ENCODE measurements at regions not wholly inside any gene's neighbourhood (a gene's known extent, or its start where the extent isn't known, plus 50 kb on each side); places are given as distances from the start of the nearest gene placed in this dataset.

DNA sequence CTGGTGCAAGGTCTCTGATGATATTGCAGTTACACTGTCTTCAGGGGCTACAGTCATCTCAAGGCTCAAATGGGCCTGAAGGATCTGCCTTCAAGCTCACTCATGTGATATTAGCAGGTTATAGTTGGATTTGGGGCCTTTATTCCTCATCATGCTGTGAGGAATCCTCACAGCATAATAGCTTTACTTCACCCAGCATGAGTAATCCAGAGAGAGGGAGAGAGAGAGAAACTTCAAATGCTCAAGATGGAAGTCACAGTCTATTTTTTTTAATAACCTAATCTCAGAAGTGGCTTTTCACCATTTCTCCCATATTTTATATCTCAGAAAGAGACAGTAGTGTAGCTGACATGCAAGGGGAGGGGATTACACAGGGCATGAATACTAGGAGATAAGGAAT lies 658.7 kb downstream of the EPHA4 start:
- in situ Hi-C loops (cut with MboI; ENCODE audit: low sequenced_read_pairs) = no loop called here

DNA sequence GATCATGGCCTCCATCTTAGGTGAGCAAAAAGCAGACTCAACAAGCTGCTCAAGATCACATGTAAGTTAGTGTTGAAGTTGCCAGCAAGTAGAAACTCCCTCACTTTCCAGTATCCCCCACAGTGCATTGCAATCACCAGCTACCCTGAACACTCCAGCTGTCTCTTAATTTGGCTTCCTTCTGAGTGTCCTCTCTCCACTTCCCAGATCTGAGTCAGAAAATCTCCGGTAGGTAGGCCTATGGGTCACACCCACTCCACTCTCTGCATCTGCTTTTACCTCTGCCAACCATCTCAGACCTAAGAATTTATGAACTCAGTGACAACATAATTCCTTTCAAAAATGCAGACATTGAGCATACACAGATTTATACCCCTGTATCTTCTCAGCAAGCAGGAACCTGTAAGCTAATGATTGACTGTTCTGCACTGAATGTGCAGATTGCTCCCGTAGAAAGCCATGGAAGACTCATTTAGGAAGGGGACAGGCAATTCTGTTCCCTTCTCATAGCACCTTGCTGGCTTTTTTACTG lies 656.9 kb downstream of the EPHA4 start:
- in situ Hi-C loops (cut with MboI; ENCODE audit: low sequenced_read_pairs) = no loop called here

GRCh38 chr2:220916931-220917330 lies 655.2 kb downstream of the EPHA4 start:
- in situ Hi-C loops (cut with MboI; ENCODE audit: low sequenced_read_pairs) = no loop called here

- in situ Hi-C loops (cut with MboI; ENCODE audit: low sequenced_read_pairs) = no loop called here
These were observed 641.6 kb downstream of the EPHA4 start for GRCh38 chr2:220930271-220931076.

DNA sequence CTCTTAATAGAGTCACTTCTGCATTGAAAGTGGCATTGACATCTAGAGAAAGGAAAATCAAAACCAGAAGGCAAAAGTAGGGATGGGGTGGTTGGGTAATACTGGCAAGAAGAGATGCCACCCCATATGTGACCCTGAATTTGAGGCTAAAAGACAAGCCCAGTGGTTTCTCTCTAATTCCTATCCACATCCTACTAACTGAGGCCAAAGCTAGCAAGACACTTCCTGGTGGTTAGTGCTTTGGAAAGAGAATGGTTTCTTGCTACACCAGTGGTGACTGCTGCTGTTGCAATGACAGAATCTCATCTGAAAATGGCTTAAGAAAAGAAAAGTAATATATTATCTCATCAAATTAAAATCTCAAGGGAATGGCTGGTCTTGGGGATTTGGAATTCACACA lies 640.6 kb downstream of the EPHA4 start:
- in situ Hi-C loops (cut with MboI; ENCODE audit: low sequenced_read_pairs) = no loop called here

GRCh38 chr2:220932041-220932440 lies 640.1 kb downstream of the EPHA4 start:
- in situ Hi-C loops (cut with MboI; ENCODE audit: low sequenced_read_pairs) = no loop called here

DNA sequence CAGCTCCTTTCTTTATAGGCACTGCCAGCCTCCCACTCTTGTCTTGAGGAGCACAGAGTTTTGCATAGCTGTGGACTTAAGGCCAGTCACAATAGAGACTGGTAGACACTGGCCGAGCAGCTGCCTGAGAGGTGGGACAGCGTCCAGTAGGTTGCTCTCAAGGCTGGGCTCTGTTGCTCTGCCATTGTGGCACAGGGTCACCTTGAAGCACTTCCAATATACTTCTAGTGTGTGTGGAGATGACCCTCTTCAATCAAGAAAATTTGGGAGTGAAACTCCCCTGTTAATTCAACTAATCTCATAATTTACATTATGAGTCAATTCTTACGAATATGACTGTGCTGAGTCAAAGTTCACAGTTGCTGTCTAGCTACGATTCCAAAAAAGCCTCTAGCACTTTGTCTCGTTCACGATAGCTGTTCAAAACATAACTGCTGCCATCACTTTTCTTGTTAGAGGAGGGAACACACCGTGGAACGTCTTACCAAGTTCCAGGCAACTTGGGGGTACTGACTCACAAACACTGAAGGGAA lies 636.2 kb downstream of the EPHA4 start:
- in situ Hi-C loops (cut with MboI; ENCODE audit: low sequenced_read_pairs) = no loop called here

DNA sequence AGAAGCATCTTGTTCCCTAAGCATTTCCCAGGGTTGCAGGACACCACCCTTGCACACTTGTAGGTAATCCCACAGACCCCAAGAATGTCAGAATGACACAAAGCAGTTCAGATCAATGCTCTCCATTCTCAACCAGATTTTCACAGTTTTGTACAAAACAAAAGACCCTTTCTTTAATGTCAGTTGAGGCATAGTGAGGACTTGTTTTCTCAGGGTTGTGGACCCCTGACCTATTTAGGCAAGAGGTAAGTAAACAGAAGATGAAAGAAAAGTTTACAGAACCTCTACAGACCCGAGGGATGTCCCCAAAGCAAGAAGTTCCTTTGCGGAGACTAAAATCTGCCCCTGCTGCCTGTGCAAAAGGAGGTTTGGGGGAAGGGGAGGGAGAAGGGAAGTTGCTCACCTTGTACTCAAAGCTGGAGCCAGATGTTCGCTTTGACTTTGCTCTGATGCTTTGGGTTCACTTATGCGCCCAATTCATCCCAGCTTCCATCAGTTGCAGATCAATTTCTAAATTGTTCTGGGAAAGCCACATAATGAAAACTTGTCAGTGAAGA lies 635.4 kb downstream of the EPHA4 start:
- in situ Hi-C loops (cut with MboI; ENCODE audit: low sequenced_read_pairs) = no loop called here

- in situ Hi-C loops (cut with MboI; ENCODE audit: low sequenced_read_pairs) = no loop called here
These were observed 634.9 kb downstream of the EPHA4 start for GRCh38 chr2:220937245-220937644.

GRCh38 chr2:220940646-220941045 lies 631.5 kb downstream of the EPHA4 start:
- in situ Hi-C loops (cut with MboI; ENCODE audit: low sequenced_read_pairs) = no loop called here

DNA sequence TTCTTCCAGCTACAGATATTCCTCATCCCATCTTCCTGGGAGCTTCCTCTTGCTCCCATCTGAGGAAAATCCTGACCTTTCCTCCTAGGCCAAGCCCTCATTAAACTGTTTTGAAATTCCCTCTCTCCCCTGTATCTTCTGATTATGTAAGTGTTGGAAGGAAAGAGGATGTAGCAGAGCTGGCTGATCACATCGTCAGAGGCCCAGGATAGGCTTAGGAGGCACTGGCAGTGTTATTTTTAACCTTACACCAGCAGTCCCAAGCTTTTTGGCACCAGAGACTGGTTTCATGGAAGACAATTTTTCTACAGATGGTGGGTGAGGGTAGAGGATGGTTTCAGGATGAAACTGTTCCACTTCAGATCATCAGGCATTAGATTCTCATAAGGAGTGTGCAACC lies 630.4 kb downstream of the EPHA4 start:
- in situ Hi-C loops (cut with MboI; ENCODE audit: low sequenced_read_pairs) = no loop called here

- in situ Hi-C loops (cut with MboI; ENCODE audit: low sequenced_read_pairs) = no loop called here
These were observed 625.6 kb downstream of the EPHA4 start for GRCh38 chr2:220946552-220946951.

- in situ Hi-C loops (cut with MboI; ENCODE audit: low sequenced_read_pairs) = no loop called here
These were observed 623.5 kb downstream of the EPHA4 start for GRCh38 chr2:220948579-220948978.

DNA sequence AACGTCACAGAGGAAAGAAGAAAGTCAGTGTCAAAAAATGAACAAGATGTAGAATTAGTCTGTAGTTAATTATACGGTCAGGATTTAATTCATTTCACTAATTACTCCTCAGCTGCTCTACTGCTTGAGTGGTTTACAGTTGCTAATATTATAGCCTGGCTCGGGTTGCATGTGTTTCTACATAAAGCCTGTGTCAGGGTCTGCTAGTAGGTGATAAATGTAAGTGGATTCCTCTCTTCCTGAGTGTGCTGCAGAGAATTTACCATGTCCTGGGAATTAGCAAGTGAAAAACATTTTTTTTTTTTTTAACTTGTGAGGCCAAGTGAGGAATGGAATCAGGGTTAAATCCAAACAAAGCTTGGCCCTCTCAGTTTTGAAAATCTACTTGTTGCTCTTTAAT lies 622.6 kb downstream of the EPHA4 start:
- in situ Hi-C loops (cut with MboI; ENCODE audit: low sequenced_read_pairs) = no loop called here

DNA sequence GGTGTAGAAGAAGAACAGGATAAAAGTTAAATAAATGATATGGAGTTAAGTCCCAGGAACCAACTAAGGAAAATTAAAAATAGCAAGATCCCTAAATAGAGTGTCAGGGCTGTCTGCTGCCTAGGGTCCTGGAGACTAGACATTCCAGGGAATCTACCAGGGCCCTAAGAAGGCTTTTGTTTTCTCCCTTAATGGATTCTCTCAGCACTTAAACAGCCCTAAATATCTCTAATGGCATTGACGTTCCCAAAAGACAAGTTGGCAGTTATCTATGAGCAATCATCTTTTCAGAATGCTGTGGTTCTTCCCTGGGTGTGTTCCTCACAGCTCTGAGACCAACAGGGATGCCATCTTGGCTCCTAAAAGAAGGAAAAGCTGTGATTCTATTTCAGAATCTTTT lies 616.3 kb downstream of the EPHA4 start:
- in situ Hi-C loops (cut with MboI; ENCODE audit: low sequenced_read_pairs) = no loop called here

- in situ Hi-C loops (cut with MboI; ENCODE audit: low sequenced_read_pairs) = no loop called here
These were observed 615.7 kb downstream of the EPHA4 start for GRCh38 chr2:220956429-220956828.

DNA sequence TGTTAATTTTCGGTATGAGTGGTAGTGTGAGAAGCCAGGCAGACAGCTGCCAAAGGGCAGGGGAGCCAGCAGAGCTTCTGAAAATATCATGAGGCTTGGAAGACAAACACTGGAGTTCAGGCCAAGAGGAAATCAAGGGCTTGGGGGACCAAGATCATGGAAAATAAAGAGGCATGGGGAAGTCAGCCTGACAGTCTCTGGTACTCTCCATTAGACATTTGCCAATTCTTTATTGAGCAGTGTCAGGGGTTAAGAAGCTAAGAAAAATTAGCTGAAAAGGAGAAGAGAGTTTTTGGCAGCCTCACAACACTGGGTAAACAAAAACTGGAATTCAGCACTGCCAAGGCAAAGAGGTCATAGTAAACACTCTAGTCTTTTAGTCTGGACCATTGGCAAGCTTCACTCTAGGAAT lies 612.7 kb downstream of the EPHA4 start:
- in situ Hi-C loops (cut with MboI; ENCODE audit: low sequenced_read_pairs) = no loop called here

- in situ Hi-C loops (cut with MboI; ENCODE audit: low sequenced_read_pairs) = no loop called here
These were observed 610.8 kb downstream of the EPHA4 start for GRCh38 chr2:220961143-220961860.

DNA sequence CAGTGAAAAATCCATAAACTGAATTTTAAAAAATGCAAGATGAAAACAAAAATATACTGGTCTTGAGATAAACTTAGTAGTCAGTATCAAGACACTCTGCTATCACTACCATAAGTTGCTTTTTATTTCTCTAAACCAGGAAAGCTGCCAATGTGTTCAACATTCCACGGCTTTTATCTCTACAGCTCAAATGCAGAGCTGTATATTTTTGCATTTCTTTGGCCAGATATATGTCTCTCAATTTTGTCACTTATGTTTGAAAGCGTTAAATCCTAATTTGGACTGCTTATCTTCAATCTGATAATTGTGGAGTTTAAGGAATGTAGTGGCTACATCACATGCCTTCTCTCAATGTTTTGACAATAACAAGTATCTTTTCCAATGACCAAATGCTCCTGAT lies 609.5 kb downstream of the EPHA4 start:
- in situ Hi-C loops (cut with MboI; ENCODE audit: low sequenced_read_pairs) = no loop called here

- in situ Hi-C loops (cut with MboI; ENCODE audit: low sequenced_read_pairs) = no loop called here
These were observed 609.0 kb downstream of the EPHA4 start for GRCh38 chr2:220963076-220963475.

- in situ Hi-C loops (cut with MboI; ENCODE audit: low sequenced_read_pairs) = no loop called here
These were observed 608.2 kb downstream of the EPHA4 start for GRCh38 chr2:220963930-220964329.

GRCh38 chr2:220966636-220967035 lies 605.5 kb downstream of the EPHA4 start:
- in situ Hi-C loops (cut with MboI; ENCODE audit: low sequenced_read_pairs) = no loop called here

Measured in HL-60/S4 (cell line).